HEK293T (cell line): ENCODE measurements at regions not wholly inside any gene's neighbourhood (a gene's known extent, or its start where the extent isn't known, plus 50 kb on each side); places are given as distances from the start of the nearest gene placed in this dataset.

Experiments
- ARNT ChIP-seq: fragments of 450-650 bp; IDR thresholded peaks from 2 replicates; pipeline ENCODE4 v1.6.1; 2017; ENCODE audit warnings: mild to moderate bottlenecking
- CTBP1 ChIP-seq: fragments of 450-650 bp; IDR thresholded peaks from 2 replicates; pipeline ENCODE4 v1.6.1; 2016; ENCODE audit warnings: borderline replicate concordance
- ELF4 ChIP-seq: fragments of 450-650 bp; IDR thresholded peaks from 2 replicates; pipeline ENCODE4 v1.6.1; 2017; ENCODE audit warnings: antibody characterized with exemption
- FOXK2 ChIP-seq: fragments of 450-650 bp; IDR thresholded peaks from 2 replicates; pipeline ENCODE4 v1.6.1; 2016; ENCODE audit warnings: mild to moderate bottlenecking
- FOXM1 ChIP-seq: fragments of 450-650 bp; IDR thresholded peaks from 2 replicates; pipeline ENCODE4 v1.6.1; 2017; ENCODE audit warnings: mild to moderate bottlenecking, borderline replicate concordance
- LEF1 ChIP-seq: fragments of 450-650 bp; IDR thresholded peaks from 2 replicates; pipeline ENCODE4 v1.6.1; 2017; ENCODE audit warnings: mild to moderate bottlenecking, borderline replicate concordance
- NFRKB ChIP-seq: fragments of 450-650 bp; IDR thresholded peaks from 2 replicates; pipeline ENCODE4 v1.6.1; 2016; ENCODE audit warnings: mild to moderate bottlenecking, moderate library complexity
- SP1 ChIP-seq: fragments of 450-650 bp; IDR thresholded peaks from 2 replicates; pipeline ENCODE4 v1.6.1; 2017
- SUZ12 ChIP-seq: fragments of 450-650 bp; IDR thresholded peaks from 2 replicates; pipeline ENCODE4 v1.6.1; 2016; ENCODE audit warnings: mild to moderate bottlenecking

- no peak for TF ChIP-seq ARNT
- TF ChIP-seq FOXM1: no peak
- no peak for TF ChIP-seq FOXK2
- TF ChIP-seq SP1: no peak
- TF ChIP-seq LEF1: no peak
- TF ChIP-seq CTBP1: no peak
- no peak for TF ChIP-seq NFRKB
- no peak for TF ChIP-seq SUZ12
- no peak for TF ChIP-seq ELF4
Observed at GRCh38 chrX:3476973-3477372, 130.5 kb upstream of the MXRA5 start.
